Left lung (tissue), 4 donors: ENCODE measurements at regions not wholly inside any gene's neighbourhood (a gene's known extent, or its start where the extent isn't known, plus 50 kb on each side); places are given as distances from the start of the nearest gene placed in this dataset.

ENCODE experiments used
- ATAC-seq: fragments of 200-7000 bp; cut with Tn5 transposase; one replicate; pipeline ENCODE4 v1.9.1; 2020; ENCODE audit warnings: moderate library complexity
- DNase-seq, 4 donors: peaks; one replicate each; pipeline ENCODE4 v3.0.0-alpha.2; 2013 to 2020
- H3K27ac ChIP-seq, 2 donors: fragments of 200-600 bp; sonication (generic) in 1 of 2; one replicate each; pipeline versions ENCODE4 v1.5.0 to v1.8.0; 2020 to 2021
- H3K27me3 ChIP-seq, 2 donors: fragments of 200-600 bp; sonication (generic) in 1 of 2; one replicate each; pipeline versions ENCODE4 v1.5.0 to v1.8.0; 2020 to 2021
- H3K36me3 ChIP-seq, 2 donors: fragments of 200-600 bp; sonication (generic) in 1 of 2; one replicate each; pipeline versions ENCODE4 v1.5.0 to v1.8.0; 2020 to 2021
- H3K4me1 ChIP-seq, 2 donors: fragments of 200-600 bp; one replicate each; pipeline ENCODE4 v1.8.0; 2021
- H3K4me3 ChIP-seq, 2 donors: fragments of 200-600 bp; sonication (generic) in 1 of 2; one replicate each; pipeline versions ENCODE4 v1.5.0 to v1.8.0; 2020 to 2021; ENCODE audit warnings: mild to moderate bottlenecking in 1 of 2
- H3K9me3 ChIP-seq, 2 donors: fragments of 200-600 bp; sonication (generic) in 1 of 2; one replicate each; pipeline versions ENCODE4 v1.5.0 to v1.8.0; 2020 to 2021
- CTCF ChIP-seq, 2 donors: fragments of 200-600 bp; sonication (generic) in 1 of 2; IDR thresholded peaks; one replicate each; pipeline versions ENCODE4 v1.5.0 to v1.8.0; 2021; ENCODE audit warnings: antibody characterized with exemption in 2 of 2
- intact Hi-C, 2 donors: fragments of 100-400 bp; cut with DNase I; formaldehyde crosslinking; loops; one replicate each; pipeline versions ENCODE4 v1.11.2 to v1.14.2; 2022
- donor health status: DM: no; HTN: yes; CAD: no.
- donor health status: DM: no; HTN: no; CAD: no.

DNA sequence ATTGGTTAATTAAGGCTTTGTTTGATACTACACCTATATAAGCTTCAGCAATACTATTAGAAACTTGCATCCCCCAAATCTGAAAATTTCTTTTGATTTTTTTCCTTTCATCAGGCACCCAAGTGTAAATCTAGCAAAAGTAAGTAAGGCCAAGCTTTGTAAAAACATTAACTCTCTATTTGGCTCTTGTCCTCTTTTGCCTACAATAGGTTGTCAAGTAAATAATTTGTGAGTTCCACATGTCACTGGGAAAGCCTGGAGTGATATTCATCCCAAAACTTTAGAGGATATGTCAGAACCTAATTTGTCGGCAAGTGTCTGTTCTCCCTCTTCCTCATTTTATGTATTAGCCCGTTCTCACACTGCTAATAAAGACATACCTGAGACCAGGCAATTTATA, 492.4 kb downstream of the IPMK start:
- DNase-seq (no peak), ATAC-seq (no peak)
- Histone ChIP-seq H3K27me3 (no peaks in the 10 kb centered on the region), H3K4me3 (no peak overlapping the region), H3K27ac (no peak overlapping the region), H3K9me3 (peaks cover 0 to 5% of the 10 kb centered on the region in 2 donors), H3K36me3 (no peaks in the 10 kb centered on the region), H3K4me1 (no peaks in the 10 kb centered on the region)
- no peak for TF ChIP-seq CTCF (IDR thresholded peaks at IDR 0.05)
- intact Hi-C loops: no loop called here

DNA sequence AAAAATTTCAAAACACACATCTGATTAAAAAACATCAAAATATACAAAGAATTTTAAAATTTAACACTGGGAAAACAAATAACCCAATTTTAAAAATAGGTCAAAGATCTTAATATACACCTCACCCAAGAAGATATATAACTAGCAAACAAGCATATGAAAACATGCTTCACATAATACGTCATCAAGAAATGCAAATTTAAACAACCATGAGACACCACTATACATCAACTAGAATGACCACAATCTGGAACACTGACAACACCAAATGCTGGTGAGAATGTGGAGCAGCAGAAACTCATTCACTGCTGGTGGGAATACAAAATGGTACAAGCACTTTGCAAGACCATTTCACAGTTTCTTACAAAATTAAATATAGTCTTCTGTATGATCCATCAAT, 498.4 kb downstream of the IPMK start:
- Histone ChIP-seq H3K36me3 (no peaks in the 10 kb centered on the region), H3K4me3 (no peak overlapping the region), H3K9me3 (peaks cover 0 to 7% of the 10 kb centered on the region in 2 donors), H3K27me3 (no peaks in the 10 kb centered on the region), H3K4me1 (no peaks in the 10 kb centered on the region), H3K27ac (no peak overlapping the region)
- no peak for TF ChIP-seq CTCF (IDR thresholded peaks at IDR 0.05)
- DNase-seq (no peak), ATAC-seq (no peak)
- intact Hi-C loops: no loop called here

DNA sequence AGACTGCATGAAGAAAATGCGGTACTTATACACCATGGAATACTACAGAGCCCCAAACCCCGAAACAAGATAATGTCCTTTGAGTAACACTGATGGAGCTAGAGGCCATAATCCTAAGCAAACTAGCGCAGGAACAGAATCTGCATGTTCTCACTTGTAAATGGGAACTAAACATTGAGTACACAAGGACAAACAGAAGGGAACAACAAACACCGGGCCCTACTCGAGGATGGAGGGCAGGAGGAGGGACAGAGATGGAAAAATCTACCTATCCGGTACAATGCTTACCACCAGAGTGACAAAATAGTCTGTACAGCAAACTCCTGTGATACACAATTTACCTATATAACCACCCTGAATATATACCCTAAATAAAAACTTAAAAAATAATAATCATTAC, 507.9 kb downstream of the IPMK start:
- no peak for DNase-seq
- Histone ChIP-seq H3K36me3 (no peaks in the 10 kb centered on the region), H3K27ac (no peak overlapping the region), H3K4me1 (no peaks in the 10 kb centered on the region), H3K4me3 (no peak overlapping the region), H3K9me3 (no peaks in the 10 kb centered on the region), H3K27me3 (no peaks in the 10 kb centered on the region)
- no peak for ATAC-seq
- TF ChIP-seq CTCF (IDR thresholded peaks at IDR 0.05): no peak
- intact Hi-C loops: no loop called here

- TF ChIP-seq CTCF (IDR thresholded peaks at IDR 0.05): no peak
- intact Hi-C loops: no loop called here
- peak; percentile 81 for ATAC-seq
- Histone ChIP-seq H3K4me3 (no peak overlapping the region), H3K4me1 (no peaks in the 10 kb centered on the region), H3K9me3 (no peaks in the 10 kb centered on the region), H3K27me3 (no peaks in the 10 kb centered on the region), H3K36me3 (no peaks in the 10 kb centered on the region), H3K27ac (no peak overlapping the region)
- peak in 1 of 4 donors; percentile 16 for DNase-seq
These were observed 512.9 kb downstream of the IPMK start for GRCh38 chr10:57754803-57755202.

DNA sequence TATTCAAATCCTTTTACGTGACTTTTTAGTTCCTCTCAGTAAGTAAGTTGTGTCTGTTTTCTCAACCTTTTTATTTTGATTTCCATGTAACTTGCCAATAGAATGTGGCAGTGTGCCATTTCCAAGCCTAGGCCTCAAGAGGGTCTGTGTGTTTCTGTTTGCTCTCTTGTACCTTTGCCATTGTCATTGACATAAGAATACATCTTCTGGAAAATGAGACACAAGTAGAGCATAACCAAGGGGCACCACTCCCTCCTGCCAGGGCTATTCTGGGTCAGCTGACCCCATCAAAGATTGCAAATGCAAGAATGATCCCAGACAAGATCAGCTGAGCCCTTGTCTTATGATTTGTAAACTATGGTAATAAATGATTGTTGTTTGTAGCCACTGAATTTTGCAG, 524.0 kb downstream of the IPMK start:
- no peak for DNase-seq

More for the DNA sequence above, 524.0 kb downstream of the IPMK start:
- no peak overlapping the region for H3K27ac ChIP-seq
- H3K9me3 ChIP-seq: peaks cover 0 to 3% of the 10 kb centered on the region in 2 donors
- H3K4me1 ChIP-seq: no peaks in the 10 kb centered on the region
- no peaks in the 10 kb centered on the region for H3K36me3 ChIP-seq
- no peak for TF ChIP-seq CTCF (IDR thresholded peaks at IDR 0.05)
- intact Hi-C loops: no loop called here
- no peaks in the 10 kb centered on the region for H3K27me3 ChIP-seq
- H3K4me3 ChIP-seq: no peak overlapping the region
- ATAC-seq: no peak
